ENCODE measurements at regions not wholly inside any gene's neighbourhood (a gene's known extent, or its start where the extent isn't known, plus 50 kb on each side); places are given as distances from the start of the nearest gene placed in this dataset.

- no peak overlapping the region for H3K4me3 ChIP-seq (ENCODE audit: low read depth, low read length)
- no peak for TF ChIP-seq CTCF (conservative IDR thresholded peaks at IDR 0.05; ENCODE audit: low read depth, low read length)
- DNase-seq (ENCODE audit: low read depth): no peak
Measured at GRCh38 chr10:44465401-44466115, 80.7 kb upstream of the CXCL12 start.

GRCh38 chr10:44466236-44466635 is 81.3 kb upstream of the CXCL12 start:
- TF ChIP-seq CTCF (conservative IDR thresholded peaks at IDR 0.05; ENCODE audit: low read depth, low read length): no peak
- H3K4me3 ChIP-seq (ENCODE audit: low read depth, low read length): no peak overlapping the region
- no peak for DNase-seq (ENCODE audit: low read depth)

DNA sequence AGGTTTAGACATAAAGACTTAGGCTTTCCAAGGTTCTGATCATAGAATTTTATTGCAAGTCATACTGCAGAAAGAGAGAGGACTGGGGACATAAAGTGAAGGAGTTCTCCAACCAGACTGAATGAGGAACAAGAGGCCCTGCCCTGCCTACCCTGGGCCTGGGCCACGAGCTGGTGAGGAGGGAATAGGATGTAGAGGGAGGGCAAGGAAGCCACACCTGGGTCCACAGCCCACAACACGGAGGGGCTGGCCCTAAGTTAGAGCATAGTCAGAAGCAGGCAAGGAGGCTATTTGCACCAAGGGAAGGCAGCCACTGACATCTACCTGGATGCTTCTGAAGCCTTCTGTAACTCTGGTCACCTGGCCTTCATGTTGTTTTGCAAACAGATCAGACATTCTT is 82.2 kb upstream of the CXCL12 start:
- TF ChIP-seq CTCF (conservative IDR thresholded peaks at IDR 0.05; ENCODE audit: low read depth, low read length): no peak
- H3K4me3 ChIP-seq (ENCODE audit: low read depth, low read length): no peak overlapping the region
- no peak for DNase-seq (ENCODE audit: low read depth)

- TF ChIP-seq CTCF (conservative IDR thresholded peaks at IDR 0.05; ENCODE audit: low read depth, low read length): no peak
- H3K4me3 ChIP-seq (ENCODE audit: low read depth, low read length): no peak overlapping the region
- DNase-seq (ENCODE audit: low read depth): no peak
Measured at GRCh38 chr10:44467900-44468299, 83.0 kb upstream of the CXCL12 start.

- DNase-seq (ENCODE audit: low read depth): no peak
- no peak for TF ChIP-seq CTCF (conservative IDR thresholded peaks at IDR 0.05; ENCODE audit: low read depth, low read length)
- H3K4me3 ChIP-seq (ENCODE audit: low read depth, low read length): no peak overlapping the region
Measured at GRCh38 chr10:44468525-44468924, 83.6 kb upstream of the CXCL12 start.

DNA sequence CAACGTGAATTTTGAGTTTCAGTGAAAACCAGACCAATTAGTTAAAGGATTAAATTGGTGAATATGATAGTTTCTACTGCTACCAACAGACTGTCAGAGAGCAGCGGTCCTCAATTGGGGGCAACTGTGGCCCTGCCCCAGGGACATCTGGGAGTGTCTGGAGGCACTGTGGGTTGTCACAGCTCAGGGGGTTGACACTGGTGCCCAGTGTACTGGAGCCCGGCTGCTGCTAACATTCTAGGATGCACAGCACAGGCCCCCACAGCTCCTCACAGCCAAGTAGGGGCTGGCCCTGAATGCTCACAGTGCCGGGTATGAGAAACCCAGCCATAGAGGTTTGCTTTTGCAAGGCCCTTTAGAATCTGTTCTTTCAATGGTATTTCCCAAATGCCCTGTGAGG is 84.1 kb upstream of the CXCL12 start:
- H3K4me3 ChIP-seq (ENCODE audit: low read depth, low read length): no peak overlapping the region
- no peak for DNase-seq (ENCODE audit: low read depth)
- TF ChIP-seq CTCF (conservative IDR thresholded peaks at IDR 0.05; ENCODE audit: low read depth, low read length): no peak

GRCh38 chr10:44470784-44471183 is 85.9 kb upstream of the CXCL12 start:
- DNase-seq (ENCODE audit: low read depth): no peak
- H3K4me3 ChIP-seq (ENCODE audit: low read depth, low read length): no peak overlapping the region
- TF ChIP-seq CTCF (conservative IDR thresholded peaks at IDR 0.05; ENCODE audit: low read depth, low read length): no peak
